ENCODE measurements at regions not wholly inside any gene's neighbourhood (a gene's known extent, or its start where the extent isn't known, plus 50 kb on each side); places are given as distances from the start of the nearest gene placed in this dataset.

DNA sequence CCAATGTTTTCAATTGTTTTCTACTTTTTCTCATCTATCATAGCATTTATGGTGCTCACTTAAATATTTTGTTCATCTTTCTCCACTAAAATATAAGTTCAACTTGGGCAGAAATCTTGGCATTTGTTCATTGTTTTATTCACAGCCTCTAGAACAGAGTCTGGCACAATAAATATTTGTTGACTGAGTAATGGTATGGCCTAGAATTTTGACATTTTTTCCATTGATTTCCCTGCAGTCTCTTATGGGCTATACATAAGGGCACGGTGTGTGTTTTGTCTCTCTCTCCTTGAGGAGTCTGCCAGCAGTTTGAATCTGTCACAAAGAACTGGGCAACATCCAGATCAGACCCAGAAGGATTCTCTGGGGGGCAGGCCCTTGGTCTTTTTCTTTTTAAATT is 379.7 kb downstream of the TMEM38B start:
- H3K9me1 ChIP-seq (replicated peaks; ENCODE audit: control insufficient read depth, extremely low read depth, insufficient read depth, low read length), result no peaks in the 10 kb centered on the region
- no peaks in the 10 kb centered on the region for H3K4me1 ChIP-seq (ENCODE audit: control insufficient read depth, extremely low read depth, insufficient read depth, low read length)
- ChIA-PET CTCF (no interaction called here), POLR2A (no interaction called here)
- intact Hi-C loops (cut with micrococcal nuclease), result no loop called here
- no peak overlapping the region for H3K4me3 ChIP-seq (replicated peaks in 1 of 3; ENCODE audit: insufficient read depth in 1 of 3, low read depth in 1 of 3, low read length in 3 of 3)
- H3K9ac ChIP-seq (replicated peaks; ENCODE audit: extremely low read depth, insufficient read depth, low read length), result no peak overlapping the region
- H2AFZ ChIP-seq (ENCODE audit: low read depth, low read length), result no peak overlapping the region
- dilution Hi-C loops (cut with MboI; ENCODE audit: extremely low pct_ligation_motif_present, low sequenced_read_pairs), result no loop called here
- H4K20me1 ChIP-seq (replicated peaks; ENCODE audit: control insufficient read depth, extremely low read depth, insufficient read depth, low read length), result no peaks in the 10 kb centered on the region
- no peak overlapping the region for H3K27ac ChIP-seq (ENCODE audit: insufficient read depth, low read depth, low read length)
- DNase-seq (ENCODE audit: low read depth, low spot score), result no peak
- FAIRE-seq, result no peak
- TF ChIP-seq JUN (IDR thresholded peaks at IDR 0.05; ENCODE audit: borderline replicate concordance, insufficient read depth, insufficient read length, low read depth), result no peak
- TF ChIP-seq POLR2AphosphoS5 (IDR thresholded peaks at IDR 0.05; ENCODE audit: insufficient read depth, low read depth, low read length), result no peak
- no peak for TF ChIP-seq FOS (IDR thresholded peaks at IDR 0.05; ENCODE audit: borderline replicate concordance, insufficient read depth, low read length)
- TF ChIP-seq EZH2 (IDR thresholded peaks at IDR 0.05; ENCODE audit: borderline replicate concordance, low read depth, low read length, severe bottlenecking), result no peak
- TF ChIP-seq, protein P1, sequence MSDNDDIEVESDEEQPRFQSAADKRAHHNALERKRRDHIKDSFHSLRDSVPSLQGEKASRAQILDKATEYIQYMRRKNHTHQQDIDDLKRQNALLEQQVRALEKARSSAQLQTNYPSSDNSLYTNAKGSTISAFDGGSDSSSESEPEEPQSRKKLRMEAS (IDR thresholded peaks at IDR 0.05; ENCODE audit: insufficient read depth, insufficient read length), result no peak
- no peaks in the 10 kb centered on the region for H3K79me2 ChIP-seq (ENCODE audit: control insufficient read depth, insufficient read depth, low read length)
- H3K36me3 ChIP-seq (ENCODE audit: control insufficient read depth in 2 of 2, extremely low read depth in 1 of 2, insufficient read depth in 2 of 2, low read length in 2 of 2), result no peaks in the 10 kb centered on the region
- BruUV-seq (replicated peaks), result no TSS peak
- no peak overlapping the region for H3K4me2 ChIP-seq (ENCODE audit: insufficient read depth, low read length)
- H3K27me3 ChIP-seq (ENCODE audit: control insufficient read depth in 2 of 2, insufficient read depth in 2 of 2, low read length in 2 of 2), result no peaks in the 10 kb centered on the region
- H3K9me3 ChIP-seq (replicated peaks; ENCODE audit: control insufficient read depth, insufficient read depth, low read length), result no peaks in the 10 kb centered on the region

- Histone ChIP-seq H3K36me3 (ENCODE audit: control insufficient read depth in 2 of 2, extremely low read depth in 1 of 2, insufficient read depth in 2 of 2, low read length in 2 of 2) (no peaks in the 10 kb centered on the region), H2AFZ (ENCODE audit: low read depth, low read length) (no peak overlapping the region), H3K4me1 (ENCODE audit: control insufficient read depth, extremely low read depth, insufficient read depth, low read length) (no peaks in the 10 kb centered on the region), H3K9me1 (replicated peaks; ENCODE audit: control insufficient read depth, extremely low read depth, insufficient read depth, low read length) (no peaks in the 10 kb centered on the region), H4K20me1 (replicated peaks; ENCODE audit: control insufficient read depth, extremely low read depth, insufficient read depth, low read length) (no peaks in the 10 kb centered on the region), H3K27ac (ENCODE audit: insufficient read depth, low read depth, low read length) (no peak overlapping the region), H3K79me2 (ENCODE audit: control insufficient read depth, insufficient read depth, low read length) (no peaks in the 10 kb centered on the region), H3K4me2 (ENCODE audit: insufficient read depth, low read length) (no peak overlapping the region), H3K9ac (replicated peaks; ENCODE audit: extremely low read depth, insufficient read depth, low read length) (no peak overlapping the region), H3K9me3 (replicated peaks; ENCODE audit: control insufficient read depth, insufficient read depth, low read length) (no peaks in the 10 kb centered on the region), H3K4me3 (replicated peaks in 1 of 3; ENCODE audit: insufficient read depth in 1 of 3, low read depth in 1 of 3, low read length in 3 of 3) (no peak overlapping the region), H3K27me3 (ENCODE audit: control insufficient read depth in 2 of 2, insufficient read depth in 2 of 2, low read length in 2 of 2) (no peaks in the 10 kb centered on the region)
- DNase-seq (ENCODE audit: low read depth, low spot score), result no peak
- BruUV-seq (replicated peaks), result no TSS peak
- no peak for TF ChIP-seq FOS (IDR thresholded peaks at IDR 0.05; ENCODE audit: borderline replicate concordance, insufficient read depth, low read length)
- dilution Hi-C loops (cut with MboI; ENCODE audit: extremely low pct_ligation_motif_present, low sequenced_read_pairs) (no loop called here), intact Hi-C loops (cut with micrococcal nuclease) (no loop called here)
- ChIA-PET POLR2A (no interaction called here), CTCF (no interaction called here)
- no peak for FAIRE-seq
Measured at GRCh38 chr9:106075236-106075959, 381.1 kb downstream of the TMEM38B start.
